HG03095 (cell line): ENCODE measurements at regions not wholly inside any gene's neighbourhood (a gene's known extent, or its start where the extent isn't known, plus 50 kb on each side); places are given as distances from the start of the nearest gene placed in this dataset.

Experiments used
- ATAC-seq: cut with Tn5 transposase; IDR thresholded peaks from one replicate; pipeline ENCODE4 v1.9.1; 2021; ENCODE audit warnings: moderate library complexity; ENCODE audit not compliant: unreplicated experiment

GRCh38 chr1:38476850-38477178 is 382.8 kb downstream of the RRAGC start:
- no peak for ATAC-seq

GRCh38 chr1:38476111-38476849 is 383.3 kb downstream of the RRAGC start:
- no peak for ATAC-seq

GRCh38 chr1:38475624-38476005 is 384.0 kb downstream of the RRAGC start:
- peak; percentile 7 for ATAC-seq

DNA sequence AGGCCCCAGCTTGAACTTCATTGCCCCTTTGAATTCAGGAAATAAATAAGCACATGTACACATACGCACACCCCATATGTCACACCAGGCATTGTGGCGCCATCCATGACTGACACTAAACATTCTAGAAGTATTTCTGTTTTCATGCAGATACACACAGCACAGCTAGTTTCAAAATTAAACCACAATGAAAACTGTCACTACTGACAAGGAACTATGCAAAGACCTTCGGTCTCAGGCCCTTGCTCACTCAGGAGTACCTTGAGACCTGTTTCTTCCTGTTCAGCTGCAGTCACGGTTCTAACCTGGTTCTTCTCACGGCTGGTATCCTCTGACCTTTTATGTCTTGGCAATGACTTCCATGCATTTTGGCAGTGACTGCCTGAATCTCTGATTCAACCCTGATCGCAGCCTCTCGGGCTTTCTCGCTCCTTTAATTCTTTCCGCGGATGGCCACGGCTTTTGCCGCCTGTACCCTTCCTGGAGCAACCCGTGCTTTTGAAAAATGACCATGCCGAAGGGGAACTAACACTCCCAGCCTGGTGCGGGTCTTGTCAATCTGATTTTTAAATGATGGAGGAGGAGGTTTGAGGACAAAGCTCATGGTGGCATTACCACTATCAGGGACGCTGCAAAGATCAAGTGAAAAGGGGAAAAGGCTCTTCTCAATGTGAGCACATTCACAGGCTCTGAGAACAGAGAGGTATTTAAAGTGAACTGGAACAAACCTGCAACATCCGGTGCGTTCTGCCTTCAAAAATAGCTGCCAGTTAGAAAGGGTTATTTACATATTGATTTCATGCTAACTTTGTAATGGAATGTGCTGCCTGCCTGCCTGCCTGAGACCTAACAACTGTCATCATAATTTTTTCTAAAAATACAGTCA is 384.6 kb downstream of the RRAGC start:
- ATAC-seq, result peak; percentile 80

- ATAC-seq, result no peak
Measured at GRCh38 chr1:38466487-38466886, 393.1 kb downstream of the RRAGC start.

GRCh38 chr1:38465460-38465859 is 394.1 kb downstream of the RRAGC start:
- no peak for ATAC-seq

DNA sequence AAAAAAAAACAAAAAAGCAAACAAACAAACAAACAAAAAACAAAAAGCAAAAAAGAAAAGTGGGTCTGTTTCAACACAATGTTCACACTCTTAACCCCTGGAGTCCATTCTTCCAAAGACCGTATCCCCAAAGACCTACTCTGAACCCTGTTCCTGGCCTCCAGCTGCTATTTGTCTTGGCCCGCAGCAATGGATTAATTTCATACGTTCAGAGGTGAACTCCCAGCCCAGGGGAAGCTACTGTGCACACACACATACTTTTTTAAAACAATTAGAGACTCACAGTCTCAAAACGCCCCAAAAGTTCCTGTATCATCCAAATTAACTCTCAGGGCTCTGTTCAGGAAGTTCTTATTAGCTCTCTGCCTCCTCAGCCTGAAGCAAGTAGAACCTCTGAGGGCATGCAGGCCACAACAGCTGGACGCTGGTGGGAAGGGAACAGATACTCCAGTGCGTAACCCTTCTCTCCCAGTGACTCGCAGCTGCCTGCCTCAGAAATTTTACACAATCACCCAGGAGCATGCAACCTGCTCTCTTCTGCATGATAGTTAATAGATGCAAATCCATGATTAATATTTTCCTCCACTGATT is 395.4 kb downstream of the RRAGC start:
- ATAC-seq, result no peak

- no peak for ATAC-seq
Measured at GRCh38 chr1:38463074-38463473, 396.5 kb downstream of the RRAGC start.

DNA sequence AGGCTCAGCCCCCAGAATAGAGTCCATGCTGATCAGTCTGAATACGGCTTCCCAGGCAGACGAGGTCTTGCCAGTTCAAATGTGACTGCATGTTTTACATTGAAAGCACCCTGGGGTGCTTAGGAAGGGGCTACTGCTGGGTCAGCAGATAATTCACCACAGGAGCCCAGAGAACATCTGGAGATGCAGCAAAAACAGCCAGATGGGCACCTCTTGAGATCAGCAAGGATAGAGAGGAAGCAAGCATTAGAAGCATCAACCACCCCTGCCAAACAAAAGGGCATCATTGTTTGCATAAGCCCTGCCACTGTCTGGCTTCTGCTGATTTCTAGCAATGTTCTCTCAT is 403.1 kb downstream of the RRAGC start:
- no peak for ATAC-seq

GRCh38 chr1:38455829-38456530 is 403.6 kb downstream of the RRAGC start:
- ATAC-seq, result no peak

DNA sequence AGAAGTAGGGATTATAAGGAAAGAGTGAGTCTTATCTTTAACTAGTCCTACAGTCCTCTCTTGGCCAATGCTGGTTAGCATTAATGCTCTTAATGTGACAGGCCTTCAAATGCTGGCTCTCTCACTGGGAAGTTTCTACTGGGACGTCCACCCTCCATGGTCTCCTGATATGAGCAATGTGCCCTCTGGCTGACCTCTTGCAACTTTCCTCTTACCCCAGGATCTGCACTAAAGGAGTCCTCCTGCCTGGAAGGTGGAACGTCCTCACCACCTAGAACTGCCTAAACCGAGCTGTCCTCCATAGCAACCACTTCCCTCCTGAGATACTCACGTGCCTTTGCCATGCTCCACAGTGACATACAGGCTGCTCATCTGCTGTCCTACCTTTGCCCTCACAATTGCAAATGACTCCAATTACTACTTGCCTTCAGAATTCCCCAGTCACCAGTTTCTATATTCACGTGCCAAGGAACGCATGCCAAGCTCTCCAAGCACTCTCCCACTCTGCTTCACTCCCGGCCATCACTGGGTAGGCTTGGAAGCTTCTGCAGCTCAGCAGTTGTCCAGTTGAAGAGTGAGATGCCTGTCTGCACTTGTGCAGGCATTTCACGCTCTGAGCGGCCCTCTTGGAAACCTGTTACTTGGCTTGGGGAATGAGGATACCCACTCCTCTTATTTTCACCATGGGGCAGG is 404.7 kb downstream of the RRAGC start:
- no peak for ATAC-seq

DNA sequence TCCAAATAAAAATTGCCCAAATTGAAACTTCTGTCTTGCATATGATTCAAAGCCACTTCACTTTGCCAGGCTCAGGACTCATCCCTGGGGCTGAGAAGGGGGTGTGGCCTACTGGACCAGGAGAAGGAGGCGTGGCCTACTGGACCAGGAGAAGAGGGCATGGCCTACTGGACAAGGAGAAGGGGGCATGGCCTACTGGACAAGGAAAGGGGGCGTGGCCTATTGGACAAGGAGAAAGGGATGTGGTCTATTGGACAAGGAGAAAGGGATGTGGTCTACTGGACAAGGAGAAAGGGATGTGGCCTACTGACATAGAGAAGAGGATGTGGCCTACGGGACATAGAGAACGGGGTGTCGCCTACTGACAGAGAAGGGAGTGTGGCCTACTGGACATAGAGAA is 405.3 kb downstream of the RRAGC start:
- no peak for ATAC-seq

DNA sequence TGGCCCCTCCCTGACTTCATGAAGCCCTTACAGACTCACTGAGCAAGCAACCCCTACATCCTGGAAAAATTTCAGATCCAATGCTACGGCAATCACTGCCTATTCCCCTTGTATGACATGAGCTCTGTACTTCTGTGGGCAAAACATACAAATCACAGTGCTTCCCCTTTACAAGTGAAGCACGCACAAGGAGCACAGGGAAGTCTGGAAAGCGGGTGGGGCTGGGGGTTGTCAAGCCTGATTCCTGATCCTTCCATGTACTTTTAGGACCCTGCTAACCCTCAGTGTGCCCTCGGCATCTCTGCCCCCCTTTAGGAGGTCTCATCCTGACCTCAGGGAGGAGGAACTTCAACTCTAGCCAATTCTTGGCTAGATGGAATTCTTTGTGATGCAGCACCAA is 405.7 kb upstream of the POU3F1 start:
- no peak for ATAC-seq

GRCh38 chr1:38451541-38451993 is 405.0 kb upstream of the POU3F1 start:
- ATAC-seq, result no peak

GRCh38 chr1:38448893-38449292 is 402.3 kb upstream of the POU3F1 start:
- no peak for ATAC-seq

DNA sequence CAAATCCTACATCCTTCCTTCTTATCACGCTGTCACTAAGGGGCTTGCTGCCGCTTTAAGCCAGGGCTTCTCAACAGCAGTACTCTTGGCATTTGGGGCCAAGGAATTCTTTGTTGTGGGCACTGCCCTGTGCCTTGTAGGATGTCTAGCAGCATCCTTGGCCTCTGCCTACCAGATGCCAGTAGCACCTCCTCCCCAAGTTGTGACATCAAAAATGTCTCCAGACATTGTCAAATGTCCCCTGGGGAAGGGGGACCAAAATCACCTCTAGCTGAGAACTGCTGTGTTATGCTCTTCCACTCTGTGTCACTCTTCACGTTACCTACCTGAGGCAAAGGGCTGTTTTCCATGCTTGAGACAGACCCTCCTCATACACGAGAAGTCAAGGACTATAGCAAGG is 400.3 kb upstream of the POU3F1 start:
- no peak for ATAC-seq

DNA sequence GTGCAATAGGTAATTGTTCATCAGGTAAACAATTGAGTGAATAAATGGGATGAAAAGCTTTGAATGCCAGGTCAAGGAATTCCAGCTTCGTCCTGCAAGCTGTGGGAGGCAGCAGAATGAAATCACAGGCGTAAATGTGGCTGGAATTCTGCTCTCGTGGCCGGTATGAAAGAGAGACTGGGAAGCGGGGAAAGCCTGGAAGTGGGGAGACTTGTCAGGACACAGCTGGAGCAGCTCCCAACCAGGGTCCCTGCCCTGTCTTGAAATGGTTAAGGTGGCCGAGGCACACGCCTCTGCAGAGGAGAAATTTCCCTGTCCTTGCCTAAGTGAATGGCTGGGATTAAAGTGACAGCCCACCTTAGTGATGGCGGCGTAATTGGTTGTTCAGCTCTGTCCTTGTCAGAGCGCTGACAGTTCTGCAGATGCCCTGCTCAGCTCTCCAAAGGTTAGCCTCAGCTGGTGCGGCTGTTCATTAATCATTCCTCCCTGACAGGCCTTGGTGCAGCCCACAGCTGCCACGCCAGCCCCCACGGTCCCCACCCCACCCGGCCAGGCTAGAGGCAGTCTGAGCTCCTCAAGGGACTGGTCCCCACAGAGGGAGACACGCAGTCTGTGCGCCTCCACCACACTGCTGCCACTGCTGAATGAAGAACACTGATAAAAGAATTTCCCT is 398.3 kb upstream of the POU3F1 start:
- no peak for ATAC-seq

- ATAC-seq, result no peak
Measured at GRCh38 chr1:38444311-38444710, 397.7 kb upstream of the POU3F1 start.

DNA sequence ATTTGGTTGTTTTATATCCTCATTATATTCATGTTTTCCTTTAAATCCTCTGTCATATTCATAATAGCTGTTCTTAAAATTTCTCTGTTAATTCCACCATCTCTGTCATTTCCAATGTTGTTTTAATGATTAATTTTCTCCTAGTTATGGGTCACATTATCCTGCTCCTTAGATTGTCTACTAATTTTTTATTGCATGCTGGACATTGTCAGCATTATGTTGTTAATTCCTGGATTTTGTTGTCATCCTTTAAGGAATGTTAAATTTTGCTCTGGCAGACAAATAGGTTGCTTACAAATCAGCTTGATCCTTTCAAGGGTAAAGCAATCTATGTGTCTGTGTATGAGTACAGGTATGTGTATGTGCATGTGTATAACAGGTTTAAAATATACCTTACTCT is 393.8 kb upstream of the POU3F1 start:
- no peak for ATAC-seq

- ATAC-seq, result no peak
Measured at GRCh38 chr1:38436749-38437148, 390.2 kb upstream of the POU3F1 start.
